ENCODE measurements at regions not wholly inside any gene's neighbourhood (a gene's known extent, or its start where the extent isn't known, plus 50 kb on each side); places are given as distances from the start of the nearest gene placed in this dataset.

- dilution Hi-C loops (cut with HindIII; ENCODE audit: low sequenced_read_pairs, unreplicated experiment): no loop called here
- no peak overlapping the region for H3K4ac ChIP-seq (ENCODE audit: low read depth, low read length)
- no peak overlapping the region for H2BK20ac ChIP-seq (ENCODE audit: low read depth, low read length)
- ATAC-seq (ENCODE audit: low read depth) (no peak), DNase-seq (no peak)
- TF ChIP-seq, protein P1, sequence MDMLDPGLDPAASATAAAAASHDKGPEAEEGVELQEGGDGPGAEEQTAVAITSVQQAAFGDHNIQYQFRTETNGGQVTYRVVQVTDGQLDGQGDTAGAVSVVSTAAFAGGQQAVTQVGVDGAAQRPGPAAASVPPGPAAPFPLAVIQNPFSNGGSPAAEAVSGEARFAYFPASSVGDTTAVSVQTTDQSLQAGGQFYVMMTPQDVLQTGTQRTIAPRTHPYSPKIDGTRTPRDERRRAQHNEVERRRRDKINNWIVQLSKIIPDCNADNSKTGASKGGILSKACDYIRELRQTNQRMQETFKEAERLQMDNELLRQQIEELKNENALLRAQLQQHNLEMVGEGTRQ (IDR thresholded peaks at IDR 0.05; ENCODE audit: low read depth, low read length): no peak
- TF ChIP-seq, protein P2, sequence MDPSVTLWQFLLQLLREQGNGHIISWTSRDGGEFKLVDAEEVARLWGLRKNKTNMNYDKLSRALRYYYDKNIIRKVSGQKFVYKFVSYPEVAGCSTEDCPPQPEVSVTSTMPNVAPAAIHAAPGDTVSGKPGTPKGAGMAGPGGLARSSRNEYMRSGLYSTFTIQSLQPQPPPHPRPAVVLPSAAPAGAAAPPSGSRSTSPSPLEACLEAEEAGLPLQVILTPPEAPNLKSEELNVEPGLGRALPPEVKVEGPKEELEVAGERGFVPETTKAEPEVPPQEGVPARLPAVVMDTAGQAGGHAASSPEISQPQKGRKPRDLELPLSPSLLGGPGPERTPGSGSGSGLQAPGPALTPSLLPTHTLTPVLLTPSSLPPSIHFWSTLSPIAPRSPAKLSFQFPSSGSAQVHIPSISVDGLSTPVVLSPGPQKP (IDR thresholded peaks at IDR 0.05; ENCODE audit: borderline replicate concordance, low read depth, low read length): no peak
- TF ChIP-seq, protein P3, sequence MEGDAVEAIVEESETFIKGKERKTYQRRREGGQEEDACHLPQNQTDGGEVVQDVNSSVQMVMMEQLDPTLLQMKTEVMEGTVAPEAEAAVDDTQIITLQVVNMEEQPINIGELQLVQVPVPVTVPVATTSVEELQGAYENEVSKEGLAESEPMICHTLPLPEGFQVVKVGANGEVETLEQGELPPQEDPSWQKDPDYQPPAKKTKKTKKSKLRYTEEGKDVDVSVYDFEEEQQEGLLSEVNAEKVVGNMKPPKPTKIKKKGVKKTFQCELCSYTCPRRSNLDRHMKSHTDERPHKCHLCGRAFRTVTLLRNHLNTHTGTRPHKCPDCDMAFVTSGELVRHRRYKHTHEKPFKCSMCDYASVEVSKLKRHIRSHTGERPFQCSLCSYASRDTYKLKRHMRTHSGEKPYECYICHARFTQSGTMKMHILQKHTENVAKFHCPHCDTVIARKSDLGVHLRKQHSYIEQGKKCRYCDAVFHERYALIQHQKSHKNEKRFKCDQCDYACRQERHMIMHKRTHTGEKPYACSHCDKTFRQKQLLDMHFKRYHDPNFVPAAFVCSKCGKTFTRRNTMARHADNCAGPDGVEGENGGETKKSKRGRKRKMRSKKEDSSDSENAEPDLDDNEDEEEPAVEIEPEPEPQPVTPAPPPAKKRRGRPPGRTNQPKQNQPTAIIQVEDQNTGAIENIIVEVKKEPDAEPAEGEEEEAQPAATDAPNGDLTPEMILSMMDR (conservative IDR thresholded peaks at IDR 0.05; ENCODE audit: low read depth, low read length): no peak
- TF ChIP-seq RAD21 (IDR thresholded peaks at IDR 0.05; ENCODE audit: low read length) (no peak), SMC3 (IDR thresholded peaks at IDR 0.05; ENCODE audit: low read depth, low read length) (no peak), POLR2A (IDR thresholded peaks at IDR 0.05; ENCODE audit: low read depth, low read length) (no peak), MAZ (IDR thresholded peaks at IDR 0.05; ENCODE audit: borderline replicate concordance, low read depth, low read length) (no peak), FOS (IDR thresholded peaks at IDR 0.05; ENCODE audit: low read depth, low read length) (no peak), RFX5 (IDR thresholded peaks at IDR 0.05; ENCODE audit: low read depth, low read length) (no peak), MAFK (IDR thresholded peaks at IDR 0.05; ENCODE audit: low read depth, low read length) (no peak), RCOR1 (IDR thresholded peaks at IDR 0.05; ENCODE audit: insufficient replicate concordance, low read length) (no peak), CEBPB (IDR thresholded peaks at IDR 0.05; ENCODE audit: low read depth, low read length) (no peak), CHD1 (IDR thresholded peaks at IDR 0.05; ENCODE audit: low read depth, low read length) (no peak), MXI1 (IDR thresholded peaks at IDR 0.05; ENCODE audit: borderline replicate concordance, low read depth, low read length) (no peak)
- no peaks in the 10 kb centered on the region for H3K4me1 ChIP-seq (ENCODE audit: control insufficient read depth, insufficient read depth, low read length)
- no peak overlapping the region for H2BK5ac ChIP-seq (ENCODE audit: low read depth, low read length, poor library complexity, severe bottlenecking)
- no peak overlapping the region for H3K18ac ChIP-seq (ENCODE audit: low read depth, low read length)
- 89% methylated on average over 3 of the region's 8 CpGs; no CpG with 5 or more reads in 1 of the 2 experiments for WGBS, 2 experiments (ENCODE audit: extremely low coverage in 2 of 2, insufficient read length in 1 of 2)
- no peak overlapping the region for H3K4me2 ChIP-seq (ENCODE audit: low read depth, low read length)
- H2AK9ac ChIP-seq (replicated peaks; ENCODE audit: low read depth, low read length, poor library complexity): no peak overlapping the region
- no TSS peak for BruUV-seq (replicated peaks)
- no peak overlapping the region for H3K56ac ChIP-seq (ENCODE audit: extremely low read depth, insufficient read depth, low read length)
- H3K14ac ChIP-seq (replicated peaks; ENCODE audit: low read depth, low read length): no peak overlapping the region
- no peak overlapping the region for H2AK5ac ChIP-seq (ENCODE audit: low read depth, low read length)
- ChIA-PET POLR2A (ENCODE audit: unreplicated experiment) (interaction anchor here (0.6 kb wide), 1 partner anchor 370 kb away, joined by 4 read pairs; no protein-coding TSS in a partner anchor), CTCF (no interaction called here)
- no peak overlapping the region for H2BK15ac ChIP-seq (ENCODE audit: low read depth, low read length)
- H3K36me3 ChIP-seq (ENCODE audit: control insufficient read depth, insufficient read depth, low read length): no peaks in the 10 kb centered on the region
- H3K79me1 ChIP-seq (ENCODE audit: low read depth in 1 of 2, low read length in 2 of 2): no peaks in the 10 kb centered on the region
- no peaks in the 10 kb centered on the region for H3K9me3 ChIP-seq (ENCODE audit: control insufficient read depth, insufficient read depth, low read length)
- in situ Hi-C loops (cut with MboI; ENCODE audit: low sequenced_read_pairs): no loop called here
- no peak overlapping the region for H4K91ac ChIP-seq (ENCODE audit: insufficient read depth, low read depth, low read length)
- H4K5ac ChIP-seq (ENCODE audit: low read depth, low read length): no peak overlapping the region
- intact Hi-C loops (cut with micrococcal nuclease): no loop called here
- H3K27ac ChIP-seq (ENCODE audit: insufficient read depth, low read length): no peak overlapping the region
- H3K23ac ChIP-seq (ENCODE audit: low read depth, low read length): no peak overlapping the region
- no peak overlapping the region for H3K4me3 ChIP-seq (ENCODE audit: insufficient read depth, low read depth, low read length)
- H4K20me1 ChIP-seq (ENCODE audit: insufficient read depth, low read length): no peaks in the 10 kb centered on the region
- H3K9ac ChIP-seq (ENCODE audit: low read depth, low read length): no peak overlapping the region
- H4K8ac ChIP-seq (ENCODE audit: low read depth in 2 of 2, low read length in 2 of 2): no peak overlapping the region
- no peaks in the 10 kb centered on the region for H3K9me1 ChIP-seq (ENCODE audit: insufficient read depth, low read length)
- peaks cover 28% of the 10 kb centered on the region for H3K27me3 ChIP-seq (ENCODE audit: control insufficient read depth, insufficient read depth, low read length)
- H2BK120ac ChIP-seq (ENCODE audit: low read depth, low read length): no peak overlapping the region
- no peak overlapping the region for H2AFZ ChIP-seq (replicated peaks; ENCODE audit: low read length, poor library complexity)
Measured at GRCh38 chr10:100613846-100614245, 78.1 kb downstream of the HIF1AN start.
